GM12865 (cell line): ENCODE measurements at regions not wholly inside any gene's neighbourhood (a gene's known extent, or its start where the extent isn't known, plus 50 kb on each side); places are given as distances from the start of the nearest gene placed in this dataset.

Experiments used
- DNase-seq: peaks from one replicate; pipeline ENCODE4 v3.0.0; 2010; ENCODE audit warnings: low read depth
- H3K4me3 ChIP-seq: 2 replicates; pipeline ENCODE4 v1.5.1; 2011; ENCODE audit warnings: mild to moderate bottlenecking, low read depth, low read length, control low read depth
- TF ChIP-seq, protein P1 (sequence below): IDR thresholded peaks from 2 replicates; pipeline ENCODE4 v1.5.1; 2011; ENCODE audit warnings: low read length, control low read depth, low read depth, inconsistent platforms; ENCODE audit not compliant: insufficient read depth; ENCODE audit errors: missing control alignments

- DNase-seq = no peak
- TF ChIP-seq, protein P1, sequence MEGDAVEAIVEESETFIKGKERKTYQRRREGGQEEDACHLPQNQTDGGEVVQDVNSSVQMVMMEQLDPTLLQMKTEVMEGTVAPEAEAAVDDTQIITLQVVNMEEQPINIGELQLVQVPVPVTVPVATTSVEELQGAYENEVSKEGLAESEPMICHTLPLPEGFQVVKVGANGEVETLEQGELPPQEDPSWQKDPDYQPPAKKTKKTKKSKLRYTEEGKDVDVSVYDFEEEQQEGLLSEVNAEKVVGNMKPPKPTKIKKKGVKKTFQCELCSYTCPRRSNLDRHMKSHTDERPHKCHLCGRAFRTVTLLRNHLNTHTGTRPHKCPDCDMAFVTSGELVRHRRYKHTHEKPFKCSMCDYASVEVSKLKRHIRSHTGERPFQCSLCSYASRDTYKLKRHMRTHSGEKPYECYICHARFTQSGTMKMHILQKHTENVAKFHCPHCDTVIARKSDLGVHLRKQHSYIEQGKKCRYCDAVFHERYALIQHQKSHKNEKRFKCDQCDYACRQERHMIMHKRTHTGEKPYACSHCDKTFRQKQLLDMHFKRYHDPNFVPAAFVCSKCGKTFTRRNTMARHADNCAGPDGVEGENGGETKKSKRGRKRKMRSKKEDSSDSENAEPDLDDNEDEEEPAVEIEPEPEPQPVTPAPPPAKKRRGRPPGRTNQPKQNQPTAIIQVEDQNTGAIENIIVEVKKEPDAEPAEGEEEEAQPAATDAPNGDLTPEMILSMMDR = no peak
Measured at GRCh38 chr11:134503100-134503499, 91.1 kb upstream of the B3GAT1 start.

DNA sequence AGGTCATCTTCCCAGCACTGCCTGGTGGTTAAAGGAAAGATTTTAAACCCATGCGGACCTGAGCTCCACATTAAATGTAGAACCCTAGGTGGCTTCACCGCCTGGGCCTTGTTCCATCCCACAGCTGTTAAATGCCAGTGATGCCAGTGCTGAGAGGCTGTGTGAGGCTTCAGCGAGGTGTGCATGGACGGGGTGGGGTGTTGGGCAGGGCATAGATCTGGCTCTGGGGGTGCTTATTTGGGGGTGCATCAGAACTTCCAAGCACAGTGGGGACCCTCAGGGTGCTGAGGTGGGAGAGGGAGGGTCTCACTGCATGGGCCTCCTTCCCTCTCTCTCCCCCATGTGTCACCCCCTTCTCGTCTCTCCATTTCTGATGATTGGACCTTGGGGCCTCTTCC lies 90.1 kb upstream of the B3GAT1 start:
- H3K4me3 ChIP-seq = no peak overlapping the region
- no peak for DNase-seq
- TF ChIP-seq, protein P1 = no peak

More at GRCh38 chr11:134503100-134503499, 91.1 kb upstream of the B3GAT1 start:
- no peak overlapping the region for H3K4me3 ChIP-seq

- no peak for DNase-seq
- TF ChIP-seq, protein P1 = no peak
- no peak overlapping the region for H3K4me3 ChIP-seq
Measured at GRCh38 chr11:134501406-134502152, 89.5 kb upstream of the B3GAT1 start.

DNA sequence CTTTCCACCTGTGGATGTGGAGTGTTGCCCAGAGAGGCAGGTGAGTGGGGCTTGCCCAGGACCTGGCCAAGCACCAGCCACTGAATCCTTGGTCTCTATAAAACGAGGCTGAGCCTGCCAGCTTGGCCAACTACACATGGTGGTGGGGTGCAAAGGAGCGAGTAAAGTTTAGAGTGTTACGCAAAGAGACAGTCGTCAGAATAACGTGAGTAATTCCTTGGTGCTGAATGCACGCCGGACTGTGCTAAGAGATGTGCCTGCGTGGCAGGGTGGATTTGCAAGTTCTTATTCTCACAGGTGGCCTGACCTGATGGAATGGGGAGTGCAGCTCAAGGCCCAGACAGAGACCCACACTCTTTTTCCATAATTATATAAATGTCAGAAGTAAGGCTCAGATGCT lies 88.6 kb upstream of the B3GAT1 start:
- DNase-seq = no peak
- H3K4me3 ChIP-seq = no peak overlapping the region
- TF ChIP-seq, protein P1 = no peak

DNA sequence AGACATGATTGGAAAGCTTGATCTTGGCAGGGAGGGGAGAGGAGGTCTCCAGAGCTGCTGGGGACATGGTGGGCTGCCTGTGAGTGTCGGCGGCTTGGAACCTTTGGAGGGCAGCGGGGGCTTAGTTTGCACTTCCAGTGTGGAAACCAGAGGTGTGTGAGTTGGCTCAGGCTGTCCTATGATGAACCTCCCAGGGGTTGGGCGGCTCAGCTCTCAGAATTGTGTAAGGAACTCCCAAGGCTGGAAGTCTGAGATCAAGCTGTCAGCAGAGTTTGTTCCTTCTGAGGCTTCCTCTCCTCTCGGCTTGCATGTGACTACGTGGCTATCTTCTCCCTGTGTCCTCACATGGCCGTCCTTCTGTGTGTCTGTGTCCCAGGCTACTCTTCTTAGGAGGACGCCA lies 87.9 kb upstream of the B3GAT1 start:
- no peak for DNase-seq
- no peak overlapping the region for H3K4me3 ChIP-seq
- TF ChIP-seq, protein P1 = no peak

DNA sequence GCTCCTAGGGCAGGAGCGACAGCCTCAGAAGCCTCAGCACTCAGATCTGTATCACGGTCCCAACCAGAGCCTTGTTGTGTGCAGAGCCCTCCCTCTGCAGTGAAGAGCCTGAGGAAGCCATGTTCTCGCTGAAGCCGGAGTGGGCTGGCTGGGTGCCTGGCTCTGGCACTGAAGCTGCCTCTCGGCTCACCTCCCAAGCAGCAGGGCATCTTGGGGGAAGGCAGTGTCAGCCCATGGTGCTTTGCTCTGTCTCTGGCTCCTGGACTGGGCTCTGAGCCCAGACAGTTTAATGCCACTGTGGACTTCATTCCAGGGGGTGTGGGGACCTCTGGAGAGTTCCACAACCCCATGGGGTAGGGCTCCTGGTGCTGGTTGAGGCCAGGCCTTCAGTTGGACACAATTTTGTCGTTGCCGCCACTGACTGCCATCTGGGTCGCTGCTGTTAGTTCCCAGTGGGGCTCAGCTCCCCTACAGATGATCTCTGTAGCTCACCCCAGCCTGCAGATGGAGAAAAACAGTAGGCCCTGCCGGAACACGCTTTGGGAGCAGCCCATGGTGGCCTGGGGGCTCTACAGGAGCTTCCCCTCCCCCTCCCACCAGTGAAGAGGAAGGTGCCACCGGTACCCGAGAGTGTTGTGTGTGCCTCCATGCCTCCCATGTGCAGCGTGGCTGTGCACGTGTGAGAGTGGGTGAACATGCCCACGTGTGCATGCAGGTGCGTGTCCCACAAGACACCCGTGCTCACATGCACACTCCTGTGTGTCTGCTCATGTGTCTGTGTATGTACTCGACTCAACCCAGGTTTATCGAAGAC lies 86.5 kb upstream of the B3GAT1 start:
- DNase-seq = no peak
- TF ChIP-seq, protein P1 = no peak
- H3K4me3 ChIP-seq = no peak overlapping the region
